HUDEP-2 (cell line): ENCODE measurements at regions not wholly inside any gene's neighbourhood (a gene's known extent, or its start where the extent isn't known, plus 50 kb on each side); places are given as distances from the start of the nearest gene placed in this dataset.

ENCODE experiments used
- DNase-seq, 76 experiments: peaks; one replicate each; lab custom pipeline; 2025; ENCODE audit not compliant: unreplicated experiment in 76 of 76; lab: John Stamatoyannopoulos, UW

DNA sequence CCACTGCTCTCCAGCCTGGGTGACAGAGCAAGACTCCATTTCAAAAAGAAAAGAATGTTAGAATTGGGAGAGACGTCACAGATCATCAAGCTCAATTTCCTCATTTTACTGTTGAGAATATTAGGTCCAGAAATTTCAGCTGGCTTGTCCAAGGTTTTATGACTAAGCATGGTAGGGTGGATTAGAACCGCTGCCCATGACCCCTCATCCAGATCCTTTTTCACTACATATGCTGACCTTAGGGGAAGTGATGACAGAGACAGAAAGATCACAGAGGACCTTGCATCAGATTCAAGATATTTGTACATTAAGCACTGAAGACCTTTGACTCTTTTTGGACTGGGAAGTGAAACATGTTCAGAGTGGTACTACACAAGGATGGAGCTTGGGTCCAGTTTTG, 134.5 kb downstream of the ADAMTS15 start:
- no peak for DNase-seq

DNA sequence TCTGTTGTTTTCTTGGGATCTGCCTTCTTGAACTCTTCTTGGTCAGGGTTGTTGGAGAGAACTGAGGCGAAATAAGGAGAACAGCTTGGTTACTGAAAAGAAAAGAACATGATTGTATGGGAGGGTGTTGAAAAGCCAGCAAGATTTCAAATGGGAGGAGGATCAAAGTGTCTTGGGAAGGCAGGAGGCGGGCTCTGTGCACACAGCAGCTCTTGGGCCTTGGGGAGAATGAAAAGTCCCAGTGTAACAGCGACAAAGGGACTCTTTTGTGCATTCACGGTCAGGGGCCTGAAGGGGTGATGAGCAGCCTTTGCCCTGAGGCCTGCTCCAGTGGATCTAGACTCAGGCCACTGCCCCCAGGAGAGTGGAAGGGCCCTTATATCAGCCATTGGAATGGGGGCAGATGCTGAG, 135.4 kb downstream of the ADAMTS15 start:
- DNase-seq, result no peak

DNA sequence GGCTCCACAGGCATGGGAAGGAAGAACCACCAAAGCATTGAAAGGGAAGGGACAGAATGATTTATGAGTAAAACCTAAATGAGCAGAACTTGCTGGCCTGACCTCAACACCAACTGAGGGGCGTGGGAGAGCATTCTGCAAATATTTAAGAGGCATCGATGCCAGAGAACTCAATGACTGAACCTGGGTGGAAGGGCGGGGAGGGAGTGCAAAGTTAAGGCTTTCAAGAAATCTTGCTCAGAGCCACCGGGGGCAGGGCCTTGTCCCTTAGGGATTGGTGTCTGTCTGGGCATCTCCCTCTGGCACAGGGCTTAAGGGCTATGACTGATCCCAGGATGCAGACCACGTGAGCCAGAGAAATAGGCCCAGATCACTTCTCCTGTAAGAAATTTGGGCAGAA, 137.1 kb downstream of the ADAMTS15 start:
- no peak for DNase-seq

DNA sequence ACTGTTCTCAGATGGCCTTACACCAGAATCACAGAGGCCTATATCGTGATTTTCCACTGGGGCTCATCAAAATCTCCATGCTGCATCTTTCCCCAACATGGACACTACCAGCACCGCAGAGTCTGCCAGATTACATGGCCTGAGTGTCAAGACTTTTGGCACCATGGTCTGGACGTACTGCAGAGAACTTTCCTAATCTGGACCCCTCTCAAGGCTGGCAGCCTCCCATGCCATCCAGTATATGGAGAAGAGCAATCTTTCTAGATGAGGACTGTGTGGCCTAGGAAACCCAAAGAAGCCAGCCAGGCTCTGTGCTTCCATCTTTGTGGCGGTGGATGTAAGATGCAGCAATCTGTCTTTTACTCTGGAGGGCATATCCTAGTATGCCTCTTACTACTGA, 139.2 kb downstream of the ADAMTS15 start:
- no peak for DNase-seq

DNA sequence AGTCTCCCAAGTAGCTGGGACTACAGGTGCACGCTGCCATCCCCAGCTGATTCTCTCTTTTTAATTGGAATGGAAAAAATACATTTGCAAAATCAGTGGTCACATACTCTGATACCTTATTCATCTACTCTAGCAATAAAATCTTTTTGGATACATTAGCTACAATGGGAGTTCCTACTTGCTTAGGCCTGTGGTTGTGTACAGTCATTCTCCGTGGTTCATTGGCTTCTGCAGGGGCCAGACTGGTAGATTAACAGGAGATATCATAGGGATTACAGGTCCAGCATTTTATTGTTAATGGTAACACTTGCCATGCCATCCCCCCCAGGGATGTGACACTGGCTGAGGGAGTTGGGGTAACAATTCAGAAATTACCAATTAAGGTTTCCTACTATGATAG, 140.0 kb downstream of the ADAMTS15 start:
- DNase-seq, result no peak

DNA sequence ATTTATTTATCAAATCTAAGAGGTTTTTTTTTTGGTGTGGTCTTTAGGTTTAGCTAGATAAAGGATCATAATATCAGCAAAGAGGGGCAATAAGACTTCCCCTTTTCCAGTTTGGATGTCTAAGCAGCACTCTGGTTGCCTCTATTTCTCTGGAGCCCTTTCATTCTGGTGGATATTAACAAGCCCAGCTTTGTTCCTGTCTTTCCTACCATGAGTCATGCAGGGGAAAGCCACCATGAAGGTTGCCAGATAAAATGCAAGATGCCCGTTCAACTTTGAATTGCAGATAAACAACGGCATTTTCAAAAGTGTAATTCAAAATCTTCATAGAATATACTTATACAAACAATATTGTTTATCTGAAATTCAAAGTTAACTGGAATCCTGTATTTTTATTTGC, 143.6 kb downstream of the ADAMTS15 start:
- no peak for DNase-seq

DNA sequence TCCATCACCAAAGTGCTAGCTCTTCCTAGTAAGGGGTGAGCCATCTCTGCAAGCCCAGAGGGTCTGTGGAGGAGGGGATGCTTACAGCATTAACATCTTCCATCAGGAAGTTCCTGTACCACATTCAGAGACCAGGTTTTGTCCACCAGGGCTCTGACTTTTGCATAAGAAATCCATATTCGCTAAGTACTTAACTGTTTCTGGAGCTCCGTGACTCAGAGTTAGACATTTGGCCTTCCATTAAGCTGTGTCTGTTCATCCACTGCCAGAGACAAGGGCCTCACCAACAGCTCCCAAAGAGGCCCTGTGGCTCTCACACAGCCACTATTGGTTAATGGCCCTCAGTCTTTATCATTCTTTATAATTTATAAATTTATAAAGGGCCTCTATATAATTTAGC, 144.6 kb downstream of the ADAMTS15 start:
- no peak for DNase-seq

DNA sequence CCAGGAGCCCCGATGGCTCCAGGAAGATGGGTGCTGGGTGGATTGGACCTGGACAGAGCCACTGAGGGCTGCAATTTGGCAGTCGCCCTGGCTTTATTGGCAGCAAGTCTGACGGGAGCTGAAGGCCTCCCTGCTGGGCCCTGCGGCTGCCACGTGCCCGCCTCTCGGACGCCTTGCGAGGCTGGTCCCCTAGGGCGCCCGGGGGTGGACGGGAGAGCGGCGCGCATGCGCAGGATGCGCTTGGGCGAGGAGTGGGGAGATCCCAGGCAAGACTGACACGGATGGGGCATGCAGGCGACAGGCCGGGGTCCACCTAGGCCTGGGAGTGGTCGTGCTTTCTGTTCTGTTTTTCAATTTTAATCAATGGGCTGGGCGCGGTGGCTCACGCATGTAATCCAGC, 150.0 kb downstream of the ADAMTS15 start:
- no peak for DNase-seq

DNA sequence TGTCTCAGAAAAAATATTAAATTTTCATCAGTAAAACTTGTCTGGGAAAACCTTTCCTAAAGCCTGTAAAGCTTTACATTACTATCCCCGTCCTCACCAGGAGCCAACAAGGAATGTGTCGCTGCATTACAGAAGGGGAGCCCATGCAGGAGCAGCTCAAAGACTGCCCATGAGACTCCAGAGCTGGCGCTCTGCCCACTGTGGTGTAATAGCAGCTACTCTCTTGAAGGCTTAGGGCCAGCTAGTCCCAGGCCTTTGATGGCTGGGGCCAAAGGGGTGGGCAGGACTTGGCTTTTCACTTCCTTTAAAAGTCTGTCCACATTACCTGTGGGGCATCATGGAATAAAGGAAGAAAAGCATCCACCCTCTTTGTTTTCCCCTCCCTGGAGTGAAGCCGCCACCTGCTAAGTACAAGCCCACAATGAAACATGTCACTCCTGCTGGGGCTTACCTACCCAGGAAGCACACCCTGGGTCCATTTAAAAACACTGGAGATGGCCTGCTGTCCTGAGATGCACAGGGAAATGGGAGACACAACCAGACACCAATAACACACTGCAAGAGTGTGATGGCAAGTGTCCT, 150.7 kb downstream of the ADAMTS15 start:
- no peak for DNase-seq

DNA sequence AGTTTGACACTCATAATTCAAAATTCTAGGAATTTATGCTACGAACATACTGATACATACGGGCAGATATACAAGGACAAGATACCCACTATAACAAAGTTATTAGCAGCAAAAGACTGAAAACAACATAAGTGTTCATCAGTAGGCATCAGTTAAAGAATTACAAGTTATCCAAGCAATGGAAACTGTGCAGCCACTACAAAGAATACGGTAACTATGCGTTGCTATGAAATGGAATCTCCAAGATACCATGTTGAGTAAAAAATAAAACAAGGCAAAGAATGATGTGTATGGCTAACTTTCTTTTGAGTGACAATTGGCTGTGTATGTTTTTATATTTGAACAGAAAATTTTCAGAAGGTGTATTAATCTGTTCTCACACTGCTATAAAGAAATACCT, 151.7 kb downstream of the ADAMTS15 start:
- DNase-seq, result no peak

DNA sequence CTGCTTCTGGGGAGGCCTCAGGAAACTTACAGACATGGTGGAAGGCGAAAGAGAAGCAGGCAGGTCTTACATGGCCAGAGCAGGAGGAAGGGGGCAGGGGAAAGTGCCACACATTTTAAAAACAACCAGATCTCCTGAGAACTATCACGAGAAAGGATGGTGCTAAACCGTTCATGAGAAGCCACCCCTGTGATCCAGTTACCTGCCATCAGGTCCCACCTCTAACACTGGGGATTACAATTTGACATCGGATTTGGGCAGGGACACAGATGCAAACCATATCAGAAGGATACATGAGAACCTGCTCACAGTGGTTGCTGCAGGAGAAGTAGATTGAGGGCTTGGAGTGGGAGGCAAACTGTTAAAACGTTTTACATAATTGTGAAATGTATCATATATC, 152.2 kb downstream of the ADAMTS15 start:
- no peak for DNase-seq

DNA sequence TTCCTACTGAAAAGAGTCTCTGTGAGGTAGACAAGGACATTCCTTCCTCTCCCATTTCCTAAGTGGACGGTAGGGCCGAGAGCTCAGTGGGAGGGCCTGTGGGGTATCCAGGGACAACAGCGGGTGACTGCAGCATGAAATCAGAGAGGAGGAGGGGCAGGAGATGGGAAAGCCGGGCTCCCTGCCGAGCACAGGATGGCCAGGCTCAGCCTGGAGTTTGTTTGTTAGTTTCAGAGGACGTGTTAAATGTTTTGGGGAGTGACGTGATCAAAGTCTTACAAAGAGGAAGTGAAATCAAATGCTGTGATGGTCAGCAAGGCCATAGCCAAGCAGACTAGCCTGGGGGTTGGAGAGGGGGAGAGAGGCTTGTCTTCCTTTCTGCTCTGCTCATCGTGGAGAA, 152.7 kb downstream of the ADAMTS15 start:
- no peak for DNase-seq

DNA sequence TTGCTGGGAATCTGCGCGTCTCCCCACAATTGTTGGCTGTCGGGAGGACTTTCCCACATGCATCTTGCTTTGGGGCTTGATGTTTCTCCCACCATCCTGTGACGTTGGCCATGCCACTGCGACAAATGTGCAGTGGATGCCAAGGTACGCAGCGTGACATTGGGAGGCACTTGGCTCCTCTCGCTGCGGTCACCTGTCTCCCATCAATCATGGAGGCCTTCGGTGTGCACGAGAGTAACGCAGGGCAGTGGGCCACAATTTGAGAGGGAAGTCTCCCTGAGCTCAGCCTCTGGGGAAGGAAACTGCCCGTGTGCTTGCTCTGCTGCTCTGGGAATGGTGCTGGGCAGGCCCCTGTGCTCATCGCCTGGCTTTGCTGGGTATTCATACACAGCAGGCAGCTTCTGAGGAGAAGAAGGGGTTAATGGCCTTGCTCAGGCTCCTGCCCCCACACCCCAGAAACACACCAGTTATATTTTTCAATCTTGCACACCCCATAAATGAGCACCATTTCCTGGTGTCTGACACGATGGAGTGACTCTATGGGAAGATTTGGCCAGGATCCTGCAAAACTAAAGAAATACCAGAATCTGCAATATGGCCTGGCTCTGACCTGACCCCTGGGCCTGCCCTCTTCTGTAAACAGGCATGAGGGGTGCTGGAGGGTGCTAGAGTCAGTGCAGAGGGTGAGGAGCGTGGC, 153.5 kb downstream of the ADAMTS15 start:
- DNase-seq, result no peak

DNA sequence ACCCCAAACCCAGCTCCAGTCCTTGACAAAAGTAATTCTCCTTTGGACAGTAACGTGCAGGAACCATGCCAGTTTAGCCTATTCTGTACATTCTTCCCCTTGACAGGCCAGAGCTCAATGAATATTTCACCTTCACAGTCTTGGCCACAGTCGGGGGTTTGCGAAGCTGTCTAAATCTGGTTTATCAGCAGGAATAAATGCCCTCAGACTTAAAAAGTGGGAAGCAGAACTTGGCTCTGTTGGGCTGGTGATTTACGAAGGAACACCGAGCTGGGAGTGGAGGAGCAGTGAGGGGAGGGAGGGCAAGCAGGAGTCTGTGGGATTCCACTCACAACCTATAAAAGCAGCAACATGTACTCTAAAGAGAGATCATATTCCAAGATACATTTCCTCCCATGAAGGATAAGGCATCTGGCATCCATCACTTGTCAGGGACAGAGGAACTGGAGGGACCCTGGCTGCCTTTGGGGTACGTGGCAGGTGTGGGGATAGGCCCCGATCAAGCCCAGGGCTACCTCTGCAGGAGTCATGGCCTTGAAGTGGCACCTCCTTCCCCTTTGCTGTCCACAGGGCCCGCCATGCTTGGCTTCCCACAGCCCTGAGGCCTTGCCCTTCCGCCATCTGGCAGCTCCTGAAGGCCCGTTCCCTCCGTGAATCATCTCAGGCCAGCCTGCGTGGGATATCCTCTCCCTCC, 154.3 kb downstream of the ADAMTS15 start:
- DNase-seq, result no peak

DNA sequence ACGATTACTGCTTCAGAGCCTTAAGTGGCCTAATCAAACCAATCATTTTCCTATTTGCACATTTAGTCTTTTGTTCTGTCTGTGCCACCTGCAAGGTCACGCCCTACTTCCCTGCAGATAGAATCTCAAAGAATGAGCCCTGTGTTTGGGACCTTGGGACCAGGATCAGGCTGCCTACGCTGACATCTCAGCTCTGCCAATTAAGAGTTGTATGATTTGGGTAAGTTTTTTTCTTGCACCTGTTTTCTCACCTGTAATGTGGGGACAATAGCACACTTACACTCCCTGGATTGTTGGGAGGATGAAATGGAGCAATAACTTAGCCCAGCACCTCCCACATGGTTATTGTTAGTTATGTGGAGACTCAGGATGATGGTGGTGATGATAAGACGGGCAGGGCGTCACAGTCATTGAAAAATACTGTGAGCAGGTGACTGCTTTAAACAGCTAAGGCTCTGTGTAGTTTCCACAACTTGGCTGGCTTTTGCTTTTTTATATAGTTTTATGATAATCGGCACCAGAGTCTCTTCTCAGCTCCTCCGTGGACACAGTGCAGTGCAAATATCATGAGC, 155.0 kb downstream of the ADAMTS15 start:
- DNase-seq, result no peak

DNA sequence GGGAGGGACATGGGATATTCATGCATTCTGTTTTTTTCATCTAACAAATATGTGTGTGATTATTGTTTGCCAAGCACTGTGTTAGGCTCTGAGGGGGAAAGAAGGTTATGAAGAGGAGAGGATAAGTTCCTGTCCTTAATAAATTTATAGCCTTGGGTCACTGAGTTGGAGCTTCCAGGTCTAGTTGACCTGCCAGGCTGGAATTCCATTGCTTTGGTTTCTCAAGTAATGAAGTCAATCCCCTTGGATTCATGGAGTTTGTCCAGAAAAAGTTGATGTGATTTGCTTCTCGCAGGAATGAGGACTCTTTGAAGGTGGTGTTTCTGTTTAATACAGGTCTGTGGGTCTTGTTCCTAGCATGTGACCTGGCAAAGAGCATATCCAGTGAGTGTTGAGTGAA, 156.2 kb downstream of the ADAMTS15 start:
- no peak for DNase-seq

DNA sequence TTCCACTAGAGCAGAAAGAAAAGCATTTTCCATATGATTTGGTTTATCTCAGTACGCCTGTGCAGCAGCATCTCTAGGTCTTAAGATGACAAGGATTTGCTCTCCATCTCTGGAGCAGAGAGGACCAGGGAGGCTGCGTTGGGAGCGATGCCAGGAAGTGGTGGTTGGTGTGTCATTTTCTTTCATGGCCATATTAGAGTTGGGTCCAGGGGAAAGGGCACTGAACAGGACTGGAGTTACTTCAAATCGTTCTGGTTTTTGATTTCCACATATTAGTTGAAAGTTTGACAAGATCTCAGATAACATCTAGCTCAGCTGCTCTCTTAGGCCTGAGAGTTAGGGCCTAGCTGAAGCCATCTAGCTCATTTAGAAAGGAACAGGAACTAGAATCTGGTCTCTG, 157.7 kb downstream of the ADAMTS15 start:
- no peak for DNase-seq

DNA sequence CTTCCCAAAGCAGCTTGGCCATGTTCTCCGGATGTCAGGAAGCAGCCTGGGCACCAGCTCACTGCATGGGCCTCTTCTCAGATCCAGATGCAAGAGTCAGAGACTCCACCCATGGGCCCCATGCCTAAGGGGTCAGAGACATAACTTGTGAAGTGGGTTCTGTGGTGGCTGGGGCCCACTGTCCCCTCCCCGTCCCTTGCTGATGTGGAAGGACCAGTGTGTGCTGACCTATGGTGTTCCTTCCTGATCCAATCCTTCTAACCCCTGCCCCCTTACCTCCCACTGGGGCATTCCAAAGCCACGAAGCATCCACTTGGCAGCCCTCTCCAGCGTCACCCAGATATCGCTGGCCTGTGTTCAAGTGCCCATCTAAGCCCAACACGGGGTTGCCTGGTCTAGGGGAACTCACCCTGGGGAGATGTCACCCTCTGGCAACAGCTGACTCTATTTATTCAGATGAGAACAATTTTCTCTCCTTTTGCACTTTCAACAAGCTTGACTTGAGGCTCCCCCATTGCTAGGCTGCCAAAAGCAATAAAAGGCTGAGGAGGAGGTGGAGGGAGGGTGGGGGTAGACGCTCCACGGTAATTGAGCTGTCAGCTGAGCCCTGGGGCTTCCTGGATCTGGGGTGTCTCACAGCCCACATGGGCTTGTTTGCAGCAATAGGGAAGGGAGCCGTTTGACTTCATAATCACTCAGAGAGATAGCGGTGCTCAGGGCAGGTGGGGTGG, 158.5 kb downstream of the ADAMTS15 start:
- DNase-seq, result no peak

DNA sequence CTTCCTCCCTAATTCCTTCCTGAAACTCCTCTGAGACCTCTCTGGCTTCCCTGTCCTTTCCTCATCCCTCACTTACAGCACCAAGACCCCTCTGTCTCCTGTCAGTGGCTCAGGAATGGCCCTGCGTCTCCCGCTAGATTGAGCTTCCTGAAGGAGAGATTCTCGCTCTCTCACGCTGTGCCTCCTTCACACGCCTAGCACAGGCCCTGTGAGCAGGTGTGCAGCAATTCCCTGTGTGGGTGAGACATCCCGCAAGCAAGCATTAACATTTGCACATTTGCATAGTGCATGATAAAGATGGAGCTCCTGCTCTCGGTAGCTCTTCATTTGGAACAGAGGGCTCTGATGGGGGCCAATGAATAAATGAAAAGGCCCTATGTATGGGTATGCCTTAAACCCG, 159.8 kb downstream of the ADAMTS15 start:
- no peak for DNase-seq

DNA sequence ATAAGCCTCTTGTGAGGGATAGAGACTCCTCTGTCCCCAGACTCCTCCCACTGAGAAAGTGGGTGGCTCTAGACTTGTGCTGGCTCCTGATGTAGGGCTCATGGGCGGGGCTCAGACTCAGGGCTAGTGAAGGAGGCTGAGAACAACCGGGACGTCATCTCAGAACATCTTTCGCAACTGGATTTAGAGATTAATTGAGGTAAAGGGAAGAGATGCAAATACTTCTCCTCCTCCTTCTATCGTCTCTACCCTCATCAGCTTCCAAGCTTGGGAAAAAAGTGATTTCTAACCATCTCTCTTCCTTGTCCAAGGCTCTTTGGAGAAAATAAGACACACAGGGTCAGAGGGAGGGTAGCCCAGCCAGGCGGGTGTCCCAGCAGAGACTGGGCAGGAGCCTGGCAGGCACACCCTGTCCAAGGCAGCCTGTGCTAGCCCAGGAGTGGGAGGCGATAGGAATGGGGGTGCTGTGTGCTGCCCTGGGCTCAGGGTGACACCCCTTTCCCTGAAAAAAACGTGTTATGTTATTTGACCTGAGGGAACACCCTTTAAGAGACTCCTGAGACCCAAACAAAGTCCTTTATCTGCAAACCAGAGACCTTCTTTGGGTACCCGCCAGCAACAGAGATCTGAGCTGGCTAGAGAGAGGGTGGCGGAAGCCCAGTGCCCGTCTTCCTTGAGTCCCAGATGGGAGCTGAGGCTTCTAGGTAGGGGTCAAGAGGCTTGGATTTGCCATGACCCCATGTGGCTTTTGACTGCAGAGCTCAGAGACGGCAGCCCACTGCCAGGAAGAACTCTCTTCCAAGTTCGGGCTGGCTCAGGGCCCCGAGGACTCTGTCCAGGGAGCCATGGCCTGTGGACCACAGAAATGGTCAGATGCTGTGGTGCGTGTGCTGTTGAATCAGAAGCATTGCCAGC, 160.9 kb downstream of the ADAMTS15 start:
- peak in 1 of 76 experiments; percentile 1 for DNase-seq
